ENCODE measurements at regions not wholly inside any gene's neighbourhood (a gene's known extent, or its start where the extent isn't known, plus 50 kb on each side); places are given as distances from the start of the nearest gene placed in this dataset.

GRCh38 chr11:25309818-25310217 lies 813.0 kb downstream of the LUZP2 start:
- Histone ChIP-seq H3K27ac (no peak overlapping the region), H3K4me3 (no peak overlapping the region)
- TF ChIP-seq CTCF (IDR thresholded peaks at IDR 0.05): no peak
- DNase-seq (ENCODE audit: low spot score): no peak

- no peak for DNase-seq (ENCODE audit: low spot score)
- TF ChIP-seq CTCF (IDR thresholded peaks at IDR 0.05): no peak
- Histone ChIP-seq H3K27ac (no peak overlapping the region), H3K4me3 (no peak overlapping the region)
Measured at GRCh38 chr11:25317216-25317615, 820.4 kb downstream of the LUZP2 start.

DNA sequence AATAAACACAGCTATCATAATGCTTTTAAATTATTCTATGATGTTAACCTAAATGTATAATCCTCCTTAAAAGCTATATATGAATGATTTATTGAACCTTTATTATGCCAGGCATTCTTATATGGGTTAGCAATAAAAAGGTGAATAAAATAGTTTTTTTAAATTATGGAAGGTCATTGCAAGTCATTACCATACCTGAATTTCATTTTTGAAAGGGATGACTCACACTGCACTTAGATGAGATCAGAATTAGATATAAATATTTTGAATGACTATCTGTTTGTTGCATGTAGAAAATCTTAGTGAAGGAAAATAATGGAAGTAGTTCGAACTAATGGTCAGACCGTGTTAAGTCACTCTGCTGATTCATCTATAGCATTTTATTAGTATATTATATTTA lies 822.3 kb downstream of the LUZP2 start:
- no peak overlapping the region for H3K4me3 ChIP-seq
- TF ChIP-seq CTCF (IDR thresholded peaks at IDR 0.05): no peak
- DNase-seq (ENCODE audit: low spot score): no peak

DNA sequence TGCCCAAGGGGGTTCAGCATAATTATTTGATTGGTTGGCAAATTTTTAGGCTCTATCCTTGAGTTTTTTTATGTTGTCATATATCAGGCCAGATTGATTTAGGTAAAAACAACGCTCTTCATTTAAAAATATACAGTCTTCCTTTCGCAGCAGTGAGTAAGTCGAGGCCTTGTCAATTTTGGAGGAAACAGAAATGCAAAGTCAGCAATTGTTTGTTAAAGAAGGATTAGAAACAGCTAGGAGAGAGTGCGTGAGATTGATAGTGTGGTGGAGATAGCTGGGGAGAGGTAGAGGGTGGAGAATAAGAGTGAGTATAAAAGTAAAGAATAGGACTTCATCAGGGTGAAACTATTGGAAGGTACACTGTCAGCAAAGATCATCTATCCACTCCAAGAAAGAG lies 830.8 kb downstream of the LUZP2 start:
- Histone ChIP-seq H3K27ac (no peak overlapping the region), H3K4me3 (no peak overlapping the region)
- DNase-seq (ENCODE audit: low spot score): no peak
- no peak for TF ChIP-seq CTCF (IDR thresholded peaks at IDR 0.05)

More for the DNA sequence above, 822.3 kb downstream of the LUZP2 start:
- no peak overlapping the region for H3K27ac ChIP-seq

DNA sequence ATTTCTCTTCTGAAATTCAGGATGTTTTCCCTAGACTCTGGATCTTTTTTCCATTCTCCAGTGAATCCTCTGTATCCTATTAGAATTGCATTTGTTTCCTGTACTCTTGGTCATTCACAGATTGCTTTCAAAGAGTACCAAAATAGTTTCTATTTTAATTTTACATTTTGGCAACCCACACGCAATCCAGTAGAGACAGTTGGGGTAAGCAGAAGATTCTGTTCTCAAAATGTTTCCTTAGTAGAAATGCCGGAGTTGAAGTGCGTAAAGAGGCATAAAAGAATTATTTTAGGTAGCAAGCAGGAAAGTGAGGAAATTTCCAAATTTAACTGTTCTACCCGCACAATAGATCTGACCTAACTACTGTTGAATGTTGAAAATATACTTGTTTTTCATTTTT lies 842.4 kb downstream of the LUZP2 start:
- no peak for TF ChIP-seq CTCF (IDR thresholded peaks at IDR 0.05)
- H3K27ac ChIP-seq: no peak overlapping the region
- no peak overlapping the region for H3K4me3 ChIP-seq
- DNase-seq (ENCODE audit: low spot score): no peak

- no peak for TF ChIP-seq CTCF (IDR thresholded peaks at IDR 0.05)
- H3K27ac ChIP-seq: no peak overlapping the region
- no peak for DNase-seq (ENCODE audit: low spot score)
- H3K4me3 ChIP-seq: no peak overlapping the region
Measured at GRCh38 chr11:25349537-25349936, 852.7 kb downstream of the LUZP2 start.

DNA sequence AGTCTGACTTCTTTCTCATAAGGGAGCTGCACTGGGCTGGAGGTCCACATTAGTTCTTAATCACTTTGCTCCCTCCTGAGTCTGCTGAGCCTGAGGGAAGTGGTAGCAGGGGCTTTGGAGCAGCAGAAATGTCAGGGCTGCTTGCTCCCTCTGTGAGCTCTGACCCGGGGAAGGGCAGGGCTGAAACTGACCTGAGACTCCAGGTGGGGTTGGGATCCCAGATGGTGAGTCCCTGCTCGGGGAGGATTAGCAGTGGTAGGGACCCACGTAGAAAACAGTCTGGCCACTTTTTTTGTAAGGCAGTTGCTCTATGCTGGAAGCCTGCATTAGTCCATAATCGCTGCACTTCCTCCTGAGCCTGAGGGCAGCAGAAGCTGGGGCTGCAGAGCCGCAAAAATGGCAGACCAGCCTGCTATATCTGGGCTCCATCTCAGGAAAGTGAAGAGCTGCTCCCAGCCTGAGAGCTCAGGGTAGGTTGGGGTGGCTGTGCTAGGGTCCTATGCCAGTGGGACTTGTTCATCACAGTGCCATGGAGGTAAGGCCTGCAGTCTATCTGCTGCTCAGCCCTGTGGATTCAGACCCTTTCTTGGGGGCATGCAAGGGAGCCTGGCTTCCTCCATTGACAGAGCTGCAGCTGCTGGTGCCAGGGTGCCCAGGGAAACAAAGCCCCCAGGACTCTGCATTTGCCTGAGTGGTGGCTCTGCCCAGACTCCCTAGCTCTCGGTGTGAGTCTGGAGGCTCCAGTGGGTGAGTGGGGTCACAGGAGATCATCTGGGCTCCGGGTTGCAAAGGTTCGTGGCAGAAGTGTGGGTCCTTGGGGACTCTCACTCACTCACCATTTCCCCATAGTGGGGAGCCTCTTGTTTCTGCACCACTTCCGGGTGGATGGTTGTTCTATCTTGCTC lies 854.3 kb downstream of the LUZP2 start:
- H3K27ac ChIP-seq: no peak overlapping the region
- DNase-seq (ENCODE audit: low spot score): no peak
- TF ChIP-seq CTCF (IDR thresholded peaks at IDR 0.05): no peak
- no peak overlapping the region for H3K4me3 ChIP-seq
